Activated CD8-positive, alpha-beta T cell treated with anti-CD3 and anti-CD28 coated beads for 36 hours (primary cell): ENCODE measurements at regions not wholly inside any gene's neighbourhood (a gene's known extent, or its start where the extent isn't known, plus 50 kb on each side); places are given as distances from the start of the nearest gene placed in this dataset.

Source experiments
- ATAC-seq: fragments of 200-7000 bp; cut with Tn5 transposase; one replicate; pipeline ENCODE4 v1.10.0; 2021; ENCODE audit warnings: mild to moderate bottlenecking, moderate library complexity
- CTCF ChIA-PET: fragments of 350-600 bp; sonication (Branson Sonifier 250); formaldehyde crosslinking; loops from one replicate; lab custom pipeline; 2021; ENCODE audit warnings: antibody characterized with exemption; lab: Charles Lee
- POLR2A ChIA-PET: fragments of 350-600 bp; sonication (Branson Sonifier 250); formaldehyde crosslinking; loops from one replicate; lab custom pipeline; 2021; ENCODE audit warnings: antibody characterized with exemption; lab: Charles Lee
- DNase-seq: peaks from one replicate; pipeline ENCODE4 v3.0.0-alpha.2; 2020
- H3K27ac Mint-ChIP-seq: one replicate; pipeline ENCODE4 v1.8.0; 2021; ENCODE audit warnings: mild to moderate bottlenecking, mixed read lengths
- H3K27me3 Mint-ChIP-seq: one replicate; pipeline ENCODE4 v1.8.0; 2021; ENCODE audit warnings: mixed read lengths
- H3K36me3 Mint-ChIP-seq: one replicate; pipeline ENCODE4 v1.8.0; 2021; ENCODE audit warnings: low read depth, mixed read lengths
- H3K4me1 Mint-ChIP-seq: one replicate; pipeline ENCODE4 v1.8.0; 2021; ENCODE audit warnings: low read depth, mixed read lengths
- H3K4me3 Mint-ChIP-seq: one replicate; pipeline ENCODE4 v1.8.0; 2021; ENCODE audit warnings: mild to moderate bottlenecking, moderate library complexity, mixed read lengths
- H3K9me3 Mint-ChIP-seq: one replicate; pipeline ENCODE4 v1.8.0; 2021; ENCODE audit warnings: mixed read lengths
- intact Hi-C: fragments of 100-400 bp; cut with micrococcal nuclease; formaldehyde crosslinking; loops from one replicate; pipeline ENCODE4 v1.10.0; 2022
- TF ChIP-seq, protein P1 (sequence below): fragments of 200-600 bp; IDR thresholded peaks from one replicate; pipeline ENCODE4 v1.8.0; 2022; ENCODE audit warnings: antibody characterized with exemption, mild to moderate bottlenecking

DNA sequence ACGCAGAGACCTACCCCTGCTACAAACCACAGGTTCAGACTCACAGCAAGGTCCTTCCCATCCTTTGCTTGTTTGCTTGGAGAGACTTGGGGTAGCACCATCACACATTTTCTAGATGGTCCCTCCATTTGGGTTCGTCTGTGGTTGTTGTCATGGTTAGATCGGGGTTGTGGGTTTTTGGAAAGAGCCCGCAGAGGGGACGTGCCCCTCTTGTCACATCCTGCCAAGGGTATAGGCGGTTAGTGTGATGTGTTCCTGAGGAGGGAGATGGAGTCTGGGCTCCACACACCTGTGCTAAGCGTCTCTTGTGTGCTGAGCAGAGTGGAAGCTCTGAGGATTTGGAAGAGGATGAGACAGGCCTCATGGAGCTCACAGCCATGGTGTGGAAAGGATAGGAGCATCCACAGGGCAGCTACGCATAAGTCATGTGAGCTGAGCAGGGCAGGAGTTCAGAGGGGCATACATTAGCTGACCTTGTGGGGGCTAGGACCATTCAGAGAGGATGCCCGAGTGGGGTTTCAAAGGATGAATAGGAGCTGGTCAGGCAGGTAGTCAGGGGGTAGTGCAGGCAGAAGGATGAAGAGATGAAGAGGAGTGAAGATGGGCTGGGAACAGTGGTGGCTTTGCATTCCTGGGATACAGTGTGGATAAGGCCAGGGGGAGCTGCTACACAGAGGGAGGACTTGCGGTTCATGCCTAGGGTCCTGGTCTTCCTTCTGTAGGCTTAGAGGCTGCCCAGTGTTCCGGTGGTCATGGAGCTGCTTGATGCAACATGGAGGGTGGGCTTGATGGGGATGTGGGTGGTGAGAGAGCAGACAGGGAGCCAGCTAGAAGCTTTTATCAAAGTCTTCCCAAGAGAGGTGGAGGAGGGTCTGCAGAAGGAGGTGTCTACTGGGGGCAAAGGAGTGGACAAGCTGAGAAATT is 62.9 kb downstream of the ACKR3 start:
- TF ChIP-seq, protein P1, sequence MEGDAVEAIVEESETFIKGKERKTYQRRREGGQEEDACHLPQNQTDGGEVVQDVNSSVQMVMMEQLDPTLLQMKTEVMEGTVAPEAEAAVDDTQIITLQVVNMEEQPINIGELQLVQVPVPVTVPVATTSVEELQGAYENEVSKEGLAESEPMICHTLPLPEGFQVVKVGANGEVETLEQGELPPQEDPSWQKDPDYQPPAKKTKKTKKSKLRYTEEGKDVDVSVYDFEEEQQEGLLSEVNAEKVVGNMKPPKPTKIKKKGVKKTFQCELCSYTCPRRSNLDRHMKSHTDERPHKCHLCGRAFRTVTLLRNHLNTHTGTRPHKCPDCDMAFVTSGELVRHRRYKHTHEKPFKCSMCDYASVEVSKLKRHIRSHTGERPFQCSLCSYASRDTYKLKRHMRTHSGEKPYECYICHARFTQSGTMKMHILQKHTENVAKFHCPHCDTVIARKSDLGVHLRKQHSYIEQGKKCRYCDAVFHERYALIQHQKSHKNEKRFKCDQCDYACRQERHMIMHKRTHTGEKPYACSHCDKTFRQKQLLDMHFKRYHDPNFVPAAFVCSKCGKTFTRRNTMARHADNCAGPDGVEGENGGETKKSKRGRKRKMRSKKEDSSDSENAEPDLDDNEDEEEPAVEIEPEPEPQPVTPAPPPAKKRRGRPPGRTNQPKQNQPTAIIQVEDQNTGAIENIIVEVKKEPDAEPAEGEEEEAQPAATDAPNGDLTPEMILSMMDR = no peak
- H3K4me1 Mint-ChIP-seq = no peaks in the 10 kb centered on the region
- ChIA-PET POLR2A (no interaction called here), CTCF (no interaction called here)
- no peak overlapping the region for H3K27ac Mint-ChIP-seq
- DNase-seq (no peak), ATAC-seq (no peak)
- intact Hi-C loops = no loop called here
- H3K36me3 Mint-ChIP-seq = no peaks in the 10 kb centered on the region
- H3K4me3 Mint-ChIP-seq = no peak overlapping the region
- peaks cover 2% of the 10 kb centered on the region for H3K27me3 Mint-ChIP-seq
- H3K9me3 Mint-ChIP-seq = no peaks in the 10 kb centered on the region

DNA sequence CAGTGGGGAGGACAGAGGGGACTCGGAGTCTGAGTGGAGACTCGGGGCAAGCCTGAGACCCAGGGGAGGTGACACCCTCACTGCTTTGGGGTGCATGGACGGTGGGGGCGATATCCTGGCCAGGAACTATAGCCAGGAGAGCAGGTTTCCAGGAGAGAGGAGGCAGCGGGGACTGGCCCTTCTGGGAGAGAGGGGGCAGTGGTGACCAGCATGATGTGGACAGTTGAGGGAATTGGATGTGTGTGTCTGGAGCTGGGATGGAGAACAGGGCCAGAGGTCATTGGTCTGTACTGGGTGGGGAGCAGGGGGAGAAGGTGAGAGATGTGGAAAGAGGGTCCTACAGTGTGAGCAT is 63.6 kb downstream of the ACKR3 start:
- ChIA-PET POLR2A (no interaction called here), CTCF (no interaction called here)
- intact Hi-C loops = no loop called here

DNA sequence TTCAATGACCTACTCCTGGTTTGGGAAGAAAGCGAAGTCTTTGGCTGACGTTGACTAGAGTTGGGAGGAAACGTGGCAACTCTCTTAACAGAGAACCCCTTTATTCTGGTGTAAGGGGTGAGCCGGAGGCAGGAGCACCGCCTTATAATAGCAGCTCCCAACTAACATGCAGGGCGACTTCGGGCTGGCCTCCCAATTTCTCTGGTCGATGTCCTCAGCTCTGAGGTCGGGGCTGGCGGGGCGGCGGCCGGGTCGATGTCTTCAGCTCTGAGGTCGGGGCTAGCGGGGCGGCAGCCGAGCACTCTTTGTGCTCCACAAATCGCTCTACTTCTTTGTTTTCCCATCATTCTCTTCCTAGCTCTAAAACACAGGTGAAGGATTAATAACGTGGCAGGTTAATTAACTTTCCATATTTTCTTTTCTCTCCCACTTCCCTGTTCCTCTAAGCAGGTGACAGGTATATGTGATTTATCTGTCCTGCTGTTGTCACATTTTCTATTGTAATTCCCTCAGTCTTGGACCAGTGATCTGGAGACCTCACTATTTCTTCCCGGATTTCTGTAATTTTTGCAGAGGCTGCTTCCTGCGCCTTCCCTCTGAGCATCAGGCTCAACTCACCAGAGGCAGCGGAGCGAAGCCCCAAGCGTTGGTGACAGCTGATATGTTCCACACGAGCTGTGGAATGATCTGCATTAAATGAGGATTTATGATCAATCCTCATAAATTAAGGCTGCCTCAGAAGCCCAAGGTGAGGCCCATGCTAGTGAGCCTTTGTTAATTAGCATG is 64.3 kb downstream of the ACKR3 start:
- ATAC-seq = no peak
- ChIA-PET POLR2A (no interaction called here), CTCF (no interaction called here)
- Mint-ChIP-seq H3K36me3 (no peaks in the 10 kb centered on the region), H3K27ac (no peak overlapping the region), H3K4me1 (no peaks in the 10 kb centered on the region), H3K9me3 (no peaks in the 10 kb centered on the region), H3K27me3 (peaks cover 2% of the 10 kb centered on the region), H3K4me3 (no peak overlapping the region)
- intact Hi-C loops = no loop called here
- DNase-seq = no peak
- TF ChIP-seq, protein P1 = no peak

More for the DNA sequence above, 63.6 kb downstream of the ACKR3 start:
- ATAC-seq (no peak), DNase-seq (no peak)
- Mint-ChIP-seq H3K27ac (no peak overlapping the region), H3K4me3 (no peak overlapping the region), H3K36me3 (no peaks in the 10 kb centered on the region), H3K9me3 (no peaks in the 10 kb centered on the region), H3K27me3 (peaks cover 2% of the 10 kb centered on the region), H3K4me1 (no peaks in the 10 kb centered on the region)
- TF ChIP-seq, protein P1 = no peak

DNA sequence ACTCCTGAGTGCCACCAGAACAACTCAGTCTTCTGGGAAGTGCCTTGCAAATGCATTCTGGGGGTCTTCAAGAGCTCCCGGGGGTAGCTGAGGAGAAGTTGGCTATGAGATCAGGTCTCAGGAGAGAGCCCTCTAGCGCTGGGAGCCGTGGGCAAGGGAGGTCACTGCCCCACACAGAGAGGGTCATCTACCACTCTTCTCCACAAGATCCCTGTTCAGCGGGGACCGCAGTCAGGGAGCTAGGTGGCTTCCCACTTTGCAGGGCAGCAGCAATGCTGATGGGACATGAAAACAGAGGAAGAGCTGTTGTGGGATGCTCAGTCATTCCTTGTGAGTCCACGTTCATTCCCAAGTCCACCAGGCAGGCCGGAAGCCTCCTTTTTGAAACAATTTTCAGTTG is 66.6 kb downstream of the ACKR3 start:
- Mint-ChIP-seq H3K4me3 (no peak overlapping the region), H3K27me3 (peaks cover 7% of the 10 kb centered on the region), H3K4me1 (no peaks in the 10 kb centered on the region), H3K36me3 (no peaks in the 10 kb centered on the region), H3K9me3 (no peaks in the 10 kb centered on the region), H3K27ac (no peak overlapping the region)
- ChIA-PET CTCF (no interaction called here), POLR2A (no interaction called here)
- TF ChIP-seq, protein P1 = no peak
- intact Hi-C loops = no loop called here
- ATAC-seq (no peak), DNase-seq (no peak)
